DMS 273 treated with DMSO at 0.1 percent for 48 hours (cell line): ENCODE measurements at regions not wholly inside any gene's neighbourhood (a gene's known extent, or its start where the extent isn't known, plus 50 kb on each side); places are given as distances from the start of the nearest gene placed in this dataset.
"Not testable (repeated sequence)": the region's sequence is repeated elsewhere in the genome, so short reads cannot be mapped to it uniquely, and the experiment has no call there.

Experiments used
- DNase-seq: peaks from one replicate; lab custom pipeline; 2025; lab: John Stamatoyannopoulos, UW

DNA sequence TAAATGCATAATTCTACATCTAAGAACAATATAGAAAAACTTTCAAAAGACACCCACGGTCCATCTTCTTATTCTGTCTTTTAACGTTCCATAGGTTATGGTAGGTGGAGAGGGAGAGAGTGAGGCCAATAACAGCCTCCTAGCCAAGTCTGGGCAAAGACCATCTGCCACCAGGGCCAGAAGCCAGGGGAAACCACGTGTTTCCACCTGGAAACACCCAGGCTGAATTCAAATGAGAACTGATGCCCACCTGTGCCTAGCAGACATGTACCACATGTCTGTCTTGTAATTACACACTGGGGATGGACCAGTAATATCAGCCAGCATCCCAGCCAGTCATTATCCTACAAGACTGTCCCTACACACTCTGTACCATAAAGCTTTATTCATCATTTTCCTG is 1573.1 kb downstream of the EFNB2 start:
- DNase-seq = peak; percentile 34

- DNase-seq = no peak
Measured at GRCh38 chr13:104961246-104961645, 1574.2 kb downstream of the EFNB2 start.

DNA sequence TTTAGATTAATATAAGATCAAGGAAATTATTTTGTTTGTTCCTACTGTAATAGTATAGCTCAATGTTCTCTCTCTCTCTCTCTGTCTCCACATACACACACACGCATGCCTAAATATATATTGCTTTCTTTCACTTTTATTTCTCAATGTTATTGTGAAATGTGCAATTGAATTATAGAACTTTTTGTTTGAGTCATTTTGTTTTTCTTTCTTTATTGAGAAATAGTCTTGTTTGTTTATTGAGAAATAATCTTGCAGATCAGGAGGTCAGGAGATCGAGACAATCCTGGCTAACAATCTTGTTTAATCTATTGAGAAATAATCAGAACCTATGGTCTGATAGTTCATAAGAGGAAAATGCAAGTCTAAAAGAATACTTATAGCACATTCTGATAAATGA is 1581.3 kb downstream of the EFNB2 start:
- DNase-seq = no peak

GRCh38 chr13:104953588-104953987 is 1581.9 kb downstream of the EFNB2 start:
- DNase-seq = no peak

DNA sequence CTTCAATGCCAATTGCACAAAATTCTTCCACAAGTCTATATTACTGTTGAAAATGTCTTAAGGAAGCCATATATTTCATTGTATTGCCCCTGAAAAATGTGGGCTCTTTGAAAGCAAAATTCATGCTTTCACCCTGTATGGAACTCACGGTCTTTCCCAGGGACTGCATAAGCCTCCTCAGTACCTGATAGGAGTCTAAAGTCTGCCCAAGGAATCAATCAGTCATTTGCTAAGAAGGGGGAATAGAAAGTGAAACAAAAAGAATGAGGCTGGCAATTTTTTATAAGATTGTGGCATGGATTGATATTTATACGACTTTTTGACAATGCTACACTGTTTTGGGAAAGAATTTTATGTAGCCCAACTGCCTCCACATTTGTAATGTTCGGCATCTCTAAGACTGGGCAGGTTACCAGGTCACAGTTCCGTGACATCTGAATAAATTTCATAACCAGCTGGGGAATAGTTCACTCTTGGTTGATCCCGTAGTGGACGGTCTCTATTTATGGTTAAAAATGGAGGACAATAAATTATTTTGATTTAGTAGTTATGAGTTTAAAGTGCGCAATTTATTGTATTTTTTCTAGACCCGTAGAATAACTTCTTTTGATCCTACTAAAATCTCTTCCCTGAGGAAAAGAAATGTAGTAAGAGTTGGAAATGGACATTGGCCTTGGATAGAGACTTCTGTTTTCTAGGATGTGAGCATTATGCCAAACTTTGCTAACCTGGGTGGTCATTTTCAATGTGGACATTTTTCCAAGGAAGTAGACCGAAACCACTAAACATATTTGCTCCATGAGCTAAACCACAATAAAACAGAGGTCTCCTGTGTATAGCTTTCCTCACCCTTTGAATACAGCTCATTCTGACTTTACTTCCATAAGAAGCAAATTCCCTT is 1585.4 kb downstream of the EFNB2 start:
- no peak for DNase-seq

- DNase-seq = no peak
Measured at GRCh38 chr13:104944176-104944575, 1591.3 kb downstream of the EFNB2 start.

DNA sequence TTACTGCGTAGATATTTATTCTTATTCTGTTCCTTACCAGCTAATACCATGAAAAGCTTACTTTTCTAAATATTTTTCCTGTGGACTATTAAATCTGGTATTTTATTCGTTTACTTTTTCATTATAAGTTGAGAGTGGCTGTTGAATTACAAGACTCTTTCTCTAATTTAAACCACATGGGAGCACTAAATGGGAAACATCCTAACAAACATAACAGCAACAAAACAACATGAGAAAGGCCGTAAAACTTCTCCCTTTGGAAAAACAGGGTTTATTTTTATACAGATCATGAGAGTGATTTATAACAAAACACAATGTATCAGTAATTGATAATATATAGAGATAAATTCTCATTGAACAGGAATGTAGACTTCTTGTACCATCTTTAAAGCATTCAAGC is 1592.1 kb downstream of the EFNB2 start:
- DNase-seq = no peak

DNA sequence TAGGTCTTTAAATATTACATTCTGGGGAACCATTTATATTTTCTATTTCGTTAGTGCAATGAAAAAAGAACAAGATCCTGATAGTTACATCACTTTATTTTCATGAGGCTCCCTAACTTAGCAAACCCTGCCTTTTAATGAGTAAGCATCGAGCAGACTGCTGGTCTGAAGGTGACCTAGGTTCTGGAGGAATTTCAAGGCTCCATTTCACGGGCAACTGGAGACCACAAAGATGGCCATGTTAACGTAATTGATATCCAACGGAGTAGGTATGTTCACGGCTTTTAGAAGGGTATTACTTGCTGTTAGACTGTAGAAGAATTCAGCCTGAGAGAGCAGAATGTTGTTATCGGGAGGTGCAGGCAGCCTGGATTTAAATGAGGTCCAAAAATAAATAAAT is 1597.6 kb downstream of the EFNB2 start:
- no peak for DNase-seq

- no peak for DNase-seq
Measured at GRCh38 chr13:104936304-104936703, 1599.2 kb downstream of the EFNB2 start.

- DNase-seq = not testable (repeated sequence)
Measured at GRCh38 chr13:104920513-104920912, 1614.9 kb downstream of the EFNB2 start.

DNA sequence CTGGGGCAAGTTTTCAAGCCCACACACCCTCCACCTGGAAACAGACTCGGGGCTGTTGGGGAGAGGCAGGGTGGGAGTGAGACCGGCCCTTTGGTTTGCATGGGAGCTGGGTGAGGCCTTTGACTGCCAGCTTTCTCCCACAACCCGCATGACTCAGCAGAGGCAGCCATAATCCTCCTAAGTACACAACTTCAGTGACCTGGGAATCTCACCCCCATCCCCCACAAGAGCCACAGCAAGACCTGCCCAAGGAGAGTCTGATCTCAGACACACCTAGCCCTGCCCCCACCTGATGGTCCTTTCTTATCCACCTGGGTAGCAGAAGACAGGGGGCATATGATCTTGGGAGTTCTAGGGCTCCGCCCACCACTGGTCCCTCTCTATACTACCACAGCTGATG is 1615.4 kb downstream of the EFNB2 start:
- no peak for DNase-seq

DNA sequence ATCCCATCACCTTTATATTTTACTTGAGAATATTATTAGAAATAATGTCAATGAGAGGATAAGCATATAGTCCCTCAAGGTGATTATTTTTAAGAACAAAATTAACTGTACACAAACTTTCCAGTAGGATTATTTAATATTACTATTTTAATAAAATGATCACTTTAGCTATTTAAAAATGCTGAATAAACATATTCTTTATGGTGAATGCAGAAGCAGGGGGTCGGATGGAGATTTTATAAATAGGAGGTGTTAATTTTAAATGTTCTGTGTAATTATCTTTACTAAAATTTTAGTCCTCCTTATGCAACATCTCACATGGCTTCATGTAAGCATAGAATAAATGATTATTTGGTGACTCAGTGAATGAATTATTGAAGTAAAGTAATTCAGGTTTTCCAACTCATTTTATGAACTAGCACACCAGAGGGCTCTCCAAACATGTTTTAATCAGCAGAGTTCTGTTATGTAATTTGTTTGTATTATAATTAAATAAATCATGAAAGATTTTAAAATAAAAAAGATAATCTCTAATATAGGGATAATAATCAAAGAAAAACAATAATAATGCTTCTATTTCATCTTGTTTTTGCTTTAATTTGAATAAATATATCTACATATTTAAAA is 1635.2 kb downstream of the EFNB2 start:
- no peak for DNase-seq

GRCh38 chr13:104898484-104898883 is 1637.0 kb downstream of the EFNB2 start:
- DNase-seq = no peak

DNA sequence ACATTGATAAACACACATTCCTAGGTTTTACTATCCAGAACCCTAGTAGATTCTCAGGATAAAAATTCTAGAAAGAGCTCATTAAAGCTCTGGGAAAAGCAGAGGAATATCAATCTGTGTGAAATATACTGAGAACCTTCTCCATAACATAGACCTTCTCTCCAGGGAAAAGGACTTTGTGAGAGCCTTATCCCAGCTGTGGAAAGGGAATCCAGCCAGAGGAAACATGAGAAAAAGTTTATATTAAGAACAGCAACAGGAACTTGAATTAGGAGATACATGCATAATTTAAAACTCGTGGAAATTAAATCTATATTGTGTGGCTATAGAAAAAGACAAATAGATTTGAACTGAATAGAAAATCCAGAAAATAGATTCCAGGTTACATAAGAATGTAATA is 1639.9 kb downstream of the EFNB2 start:
- no peak for DNase-seq

- DNase-seq = no peak
Measured at GRCh38 chr13:104875038-104875754, 1660.3 kb downstream of the EFNB2 start.

GRCh38 chr13:104872153-104872552 is 1663.3 kb downstream of the EFNB2 start:
- DNase-seq = no peak

DNA sequence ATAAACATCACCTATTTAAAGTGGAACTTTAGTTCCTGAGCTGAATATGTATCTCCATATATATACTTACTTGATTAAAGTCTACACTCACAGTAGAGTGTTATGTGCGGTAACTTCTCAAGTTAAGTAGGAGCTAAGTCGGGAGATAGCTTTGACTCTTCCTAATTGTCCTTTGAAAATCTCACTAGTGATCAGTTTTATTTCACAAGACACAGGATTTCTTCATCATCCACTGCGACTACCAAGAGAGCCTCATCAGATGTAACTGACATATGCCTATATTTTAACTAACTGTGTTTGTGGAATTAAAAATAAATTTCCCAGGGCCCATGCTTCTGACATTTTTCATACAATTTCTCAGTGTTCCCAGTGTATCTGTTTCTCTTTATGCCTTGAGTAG is 1664.0 kb downstream of the EFNB2 start:
- DNase-seq = no peak

- no peak for DNase-seq
Measured at GRCh38 chr13:104869501-104869900, 1666.0 kb downstream of the EFNB2 start.

DNA sequence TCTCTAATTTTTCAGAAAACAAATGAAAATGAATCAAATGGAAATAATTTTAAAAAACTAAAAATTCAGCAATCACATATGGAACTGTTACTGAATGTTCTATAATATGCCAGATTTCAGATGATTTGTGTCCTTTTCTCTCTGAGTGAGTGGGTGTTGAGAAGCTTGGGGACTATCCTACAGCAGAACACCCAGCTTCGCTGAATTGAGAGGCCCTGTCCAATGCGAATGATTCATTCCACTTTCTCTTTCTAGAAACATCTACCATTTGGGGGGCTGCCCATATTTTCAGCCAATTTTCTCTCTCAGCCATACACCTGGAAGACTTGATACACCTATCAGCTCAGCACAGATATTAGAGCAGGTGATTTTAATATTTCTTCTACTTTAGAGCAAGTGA is 1666.7 kb downstream of the EFNB2 start:
- DNase-seq = no peak

DNA sequence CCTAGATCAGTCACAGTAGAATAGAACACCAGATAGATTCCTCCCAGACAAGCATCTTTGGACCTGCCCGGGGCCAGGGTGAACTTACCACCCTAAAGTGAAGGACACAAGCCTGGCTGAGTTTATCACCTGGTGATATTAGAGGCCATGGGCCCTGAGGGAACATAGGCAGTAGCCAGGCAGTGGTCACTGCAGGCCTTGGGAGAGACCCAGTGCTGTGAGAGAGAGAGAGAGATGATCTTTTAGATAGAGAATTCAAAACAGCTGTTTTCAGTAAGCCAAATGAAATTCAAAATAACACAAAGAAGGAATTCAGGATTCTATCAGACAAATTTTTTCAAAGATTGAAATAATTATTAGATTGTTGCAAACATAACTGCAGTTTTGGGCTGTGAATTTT is 1679.9 kb downstream of the EFNB2 start:
- no peak for DNase-seq

DNA sequence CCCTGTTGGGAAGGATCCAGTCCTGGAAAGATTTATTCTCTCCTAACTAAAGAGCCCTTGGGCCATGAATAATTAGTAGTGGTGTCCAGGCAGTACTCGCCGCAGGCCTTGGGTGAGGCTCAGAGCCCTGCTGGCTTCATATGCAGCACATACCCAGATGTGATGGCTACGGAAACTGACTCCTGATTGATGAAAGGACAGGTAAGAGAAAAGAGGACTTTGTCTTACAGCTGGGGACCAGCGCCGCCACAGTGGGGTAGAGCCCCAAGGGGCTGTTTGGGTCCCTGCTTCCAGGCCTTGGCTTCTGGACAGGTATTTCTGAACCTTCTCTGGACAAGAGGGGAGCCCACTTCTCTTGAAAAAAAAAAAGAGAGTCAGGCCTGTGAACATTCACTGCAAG is 1680.8 kb downstream of the EFNB2 start:
- DNase-seq = no peak

DNA sequence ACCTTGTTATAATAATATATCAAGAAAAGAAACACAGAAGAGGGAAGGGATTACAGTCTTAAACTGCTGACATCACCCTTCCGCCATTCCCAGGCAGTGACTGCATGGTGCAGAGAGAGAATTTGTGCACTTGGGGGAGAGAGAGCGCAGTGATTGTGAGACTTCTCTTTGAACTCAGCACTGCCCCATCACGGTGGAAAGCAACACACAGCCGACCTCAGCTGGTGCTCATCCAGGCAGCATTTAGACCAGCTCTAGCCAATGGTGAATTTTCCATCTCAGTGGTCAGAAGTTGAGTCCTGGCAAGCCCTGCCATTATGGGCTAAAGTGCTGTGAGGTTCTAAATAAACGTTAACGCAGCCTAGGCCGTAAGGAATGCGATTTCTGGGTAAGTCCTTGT is 1681.5 kb downstream of the EFNB2 start:
- DNase-seq = no peak

DNA sequence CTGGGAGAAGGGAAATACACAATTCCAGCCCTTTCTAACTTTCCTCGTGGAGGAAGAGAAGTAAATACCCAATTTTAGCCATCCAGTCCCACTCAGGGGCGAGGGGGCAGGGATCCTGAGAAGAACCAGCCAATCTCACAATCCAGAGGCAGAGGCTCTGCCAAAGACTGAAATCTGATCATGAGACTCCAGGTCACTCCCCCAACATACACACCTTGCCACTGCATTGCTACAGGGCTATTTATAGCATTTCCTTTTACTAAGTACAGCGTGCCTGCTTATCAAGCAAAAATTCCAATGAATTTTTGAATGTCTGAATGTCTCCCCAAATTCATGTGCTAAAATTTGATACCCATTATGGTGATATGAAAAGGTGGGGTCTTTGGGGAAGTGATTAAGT is 1687.5 kb downstream of the EFNB2 start:
- DNase-seq = no peak
